GM18858 (cell line): ENCODE measurements at regions not wholly inside any gene's neighbourhood (a gene's known extent, or its start where the extent isn't known, plus 50 kb on each side); places are given as distances from the start of the nearest gene placed in this dataset.
"Not testable (repeated sequence)": the region's sequence is repeated elsewhere in the genome, so short reads cannot be mapped to it uniquely, and the experiment has no call there.

Experiments
- ATAC-seq: cut with Tn5 transposase; IDR thresholded peaks from one replicate; pipeline ENCODE4 v1.9.1; 2021; ENCODE audit not compliant: unreplicated experiment

DNA sequence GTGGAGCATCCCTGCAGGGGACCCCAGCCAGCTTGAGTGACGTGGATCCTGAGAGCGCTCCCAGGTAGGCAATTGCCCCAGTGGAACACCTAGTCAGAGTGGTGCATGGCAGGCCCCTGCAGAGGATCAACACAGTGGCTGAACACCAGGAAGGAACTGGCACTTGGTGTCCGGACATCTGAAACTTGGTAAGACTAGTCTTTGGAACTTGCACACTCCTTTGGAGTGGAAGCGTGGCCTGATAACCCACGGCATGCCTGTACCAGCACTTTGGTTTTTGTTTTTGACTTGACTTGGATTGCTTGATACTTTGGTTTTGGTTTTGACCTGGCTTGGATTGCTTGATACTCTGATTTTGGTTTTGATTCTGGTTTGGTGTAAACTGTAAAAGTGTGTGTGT is 69.9 kb upstream of the RAP1B start:
- ATAC-seq: not testable (repeated sequence)

- not testable (repeated sequence) for ATAC-seq
Observed at GRCh38 chr12:68547318-68547717, 63.4 kb upstream of the RAP1B start.

DNA sequence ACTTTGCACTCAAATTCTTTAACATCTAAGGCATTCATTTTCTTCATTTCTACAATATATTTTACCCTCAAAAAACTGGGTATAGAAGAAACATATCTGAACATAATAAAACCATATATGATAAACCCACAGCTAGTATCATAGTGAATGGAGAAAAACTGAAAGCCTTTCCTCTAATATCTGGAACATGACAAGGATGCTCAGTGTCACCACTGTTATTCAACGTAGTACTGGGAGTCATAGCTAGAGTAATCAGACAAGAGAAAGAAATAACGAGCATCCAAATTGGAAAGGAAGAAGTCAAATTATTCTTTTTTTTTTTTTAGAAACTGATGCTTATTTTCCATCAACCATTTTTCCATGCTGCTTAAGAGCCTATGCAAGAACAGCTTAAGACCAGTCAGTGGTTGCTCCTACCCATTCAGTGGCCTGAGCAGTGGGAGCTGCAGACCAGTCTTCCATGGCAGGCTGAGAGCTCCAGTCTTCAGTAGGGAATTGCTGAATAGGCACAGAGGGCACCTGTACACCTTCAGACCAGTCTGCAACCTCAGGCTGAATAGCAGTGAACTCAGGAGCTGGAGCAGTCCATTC is 58.0 kb upstream of the RAP1B start:
- not testable (repeated sequence) for ATAC-seq

- ATAC-seq: no peak
Observed at GRCh38 chr12:68557011-68557730, 53.5 kb upstream of the RAP1B start.

GRCh38 chr12:68559246-68559645 is 51.5 kb upstream of the RAP1B start:
- ATAC-seq: no peak

- ATAC-seq: no peak
Observed at GRCh38 chr12:68559984-68560850, 50.5 kb upstream of the RAP1B start.

- no peak for ATAC-seq
Observed at GRCh38 chr12:68560851-68561422, 49.8 kb upstream of the RAP1B start.
